NCI-H1694 treated with DMSO at 0.1 percent for 48 hours (cell line): ENCODE measurements at regions not wholly inside any gene's neighbourhood (a gene's known extent, or its start where the extent isn't known, plus 50 kb on each side); places are given as distances from the start of the nearest gene placed in this dataset.
A peak's percentile ranks its signal among the peaks of the same experiment; 100 is the strongest.

Source experiments
- DNase-seq: peaks from one replicate; lab custom pipeline; 2025; lab: John Stamatoyannopoulos, UW

GRCh38 chr1:104702731-104703130 is 953.0 kb downstream of the AMY1C start:
- no peak for DNase-seq

- no peak for DNase-seq
These were observed 957.0 kb downstream of the AMY1C start for GRCh38 chr1:104706631-104707147.

GRCh38 chr1:104718752-104719151 is 969.1 kb downstream of the AMY1C start:
- DNase-seq, result no peak

GRCh38 chr1:104720741-104721140 is 971.0 kb downstream of the AMY1C start:
- DNase-seq, result no peak

GRCh38 chr1:104726917-104727316 is 977.2 kb downstream of the AMY1C start:
- DNase-seq, result no peak

- no peak for DNase-seq
These were observed 984.2 kb downstream of the AMY1C start for GRCh38 chr1:104733866-104734265.

- no peak for DNase-seq
These were observed 996.2 kb downstream of the AMY1C start for GRCh38 chr1:104745875-104746274.

GRCh38 chr1:104746994-104747393 is 997.3 kb downstream of the AMY1C start:
- no peak for DNase-seq

- DNase-seq, result no peak
These were observed 1010.3 kb downstream of the AMY1C start for GRCh38 chr1:104760017-104760416.

GRCh38 chr1:104761961-104762570 is 1012.4 kb downstream of the AMY1C start:
- no peak for DNase-seq

- DNase-seq, result no peak
These were observed 1015.4 kb downstream of the AMY1C start for GRCh38 chr1:104765085-104765484.

- DNase-seq, result no peak
These were observed 1018.8 kb downstream of the AMY1C start for GRCh38 chr1:104768466-104768865.

- peak; percentile 58 for DNase-seq
These were observed 1030.9 kb downstream of the AMY1C start for GRCh38 chr1:104780470-104781078.

- DNase-seq, result no peak
These were observed 1036.0 kb downstream of the AMY1C start for GRCh38 chr1:104785575-104786187.

GRCh38 chr1:104787866-104788510 is 1038.3 kb downstream of the AMY1C start:
- DNase-seq, result no peak

- DNase-seq, result no peak
These were observed 1041.3 kb downstream of the AMY1C start for GRCh38 chr1:104791030-104791429.

- DNase-seq, result no peak
These were observed 1044.3 kb downstream of the AMY1C start for GRCh38 chr1:104794035-104794434.

GRCh38 chr1:104795931-104796330 is 1046.2 kb downstream of the AMY1C start:
- DNase-seq, result no peak

GRCh38 chr1:104797982-104798381 is 1048.3 kb downstream of the AMY1C start:
- no peak for DNase-seq

- DNase-seq, result no peak
These were observed 1051.6 kb downstream of the AMY1C start for GRCh38 chr1:104801344-104801743.

GRCh38 chr1:104804147-104804546 is 1054.4 kb downstream of the AMY1C start:
- DNase-seq, result no peak

- DNase-seq, result no peak
These were observed 1057.9 kb downstream of the AMY1C start for GRCh38 chr1:104807590-104807989.

- no peak for DNase-seq
These were observed 1075.7 kb downstream of the AMY1C start for GRCh38 chr1:104825401-104825800.
